CD4-positive, alpha-beta T cell treated with Interleukin-21 for 1 hour (primary cell): ENCODE measurements at regions not wholly inside any gene's neighbourhood (a gene's known extent, or its start where the extent isn't known, plus 50 kb on each side); places are given as distances from the start of the nearest gene placed in this dataset.

Source experiments
- DNase-seq: peaks from one replicate; pipeline ENCODE4 v3.0.0-alpha.2; 2020

DNA sequence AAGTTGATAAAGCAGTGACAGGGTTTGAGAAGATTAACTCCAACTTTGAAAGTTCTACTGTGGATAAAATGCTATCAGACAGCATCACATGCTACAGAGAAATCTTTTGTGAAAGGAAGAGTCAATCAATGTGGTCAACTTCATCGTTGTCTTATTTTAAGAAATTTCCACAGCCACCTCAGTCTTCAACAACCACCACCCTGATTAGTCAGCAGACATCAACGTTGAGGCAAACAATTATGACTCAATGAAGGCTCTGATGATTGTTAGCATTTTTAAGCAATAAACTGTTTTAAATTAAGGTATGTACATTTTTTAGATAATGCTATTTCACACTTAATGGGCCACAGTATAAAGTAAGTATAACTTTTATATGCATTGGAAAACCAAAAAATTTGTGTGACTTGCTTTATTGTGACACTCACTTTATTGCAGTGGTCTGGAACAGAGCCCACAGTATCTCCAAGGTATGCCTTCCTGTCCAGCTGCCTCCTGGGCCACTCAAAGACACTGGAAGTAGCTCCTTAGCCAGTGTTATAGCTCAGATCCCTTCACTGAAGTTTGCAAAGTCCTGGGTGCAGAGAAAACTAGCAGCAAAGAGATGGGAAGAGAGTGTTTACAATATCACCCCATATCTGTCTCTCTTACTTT, 293.1 kb downstream of the ARHGAP12 start:
- no peak for DNase-seq

DNA sequence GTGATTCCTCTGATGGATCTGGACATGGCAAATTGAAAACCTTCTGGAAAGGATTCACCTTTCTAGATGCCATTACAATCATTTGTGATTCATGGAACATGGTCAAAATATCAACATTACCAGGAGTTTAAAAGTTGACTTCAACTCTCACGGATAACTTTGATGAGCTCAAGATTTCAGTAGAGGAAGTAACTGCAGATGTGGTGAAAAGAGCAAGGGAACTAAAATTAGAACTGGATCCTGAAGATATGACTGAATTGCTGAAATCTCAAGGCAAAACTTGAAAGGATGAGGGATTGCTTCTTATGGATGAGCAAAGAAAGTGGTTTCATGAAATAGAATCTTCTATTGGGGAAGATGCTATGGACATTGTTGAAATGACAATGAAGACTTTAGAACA, 293.6 kb downstream of the ARHGAP12 start:
- no peak for DNase-seq

DNA sequence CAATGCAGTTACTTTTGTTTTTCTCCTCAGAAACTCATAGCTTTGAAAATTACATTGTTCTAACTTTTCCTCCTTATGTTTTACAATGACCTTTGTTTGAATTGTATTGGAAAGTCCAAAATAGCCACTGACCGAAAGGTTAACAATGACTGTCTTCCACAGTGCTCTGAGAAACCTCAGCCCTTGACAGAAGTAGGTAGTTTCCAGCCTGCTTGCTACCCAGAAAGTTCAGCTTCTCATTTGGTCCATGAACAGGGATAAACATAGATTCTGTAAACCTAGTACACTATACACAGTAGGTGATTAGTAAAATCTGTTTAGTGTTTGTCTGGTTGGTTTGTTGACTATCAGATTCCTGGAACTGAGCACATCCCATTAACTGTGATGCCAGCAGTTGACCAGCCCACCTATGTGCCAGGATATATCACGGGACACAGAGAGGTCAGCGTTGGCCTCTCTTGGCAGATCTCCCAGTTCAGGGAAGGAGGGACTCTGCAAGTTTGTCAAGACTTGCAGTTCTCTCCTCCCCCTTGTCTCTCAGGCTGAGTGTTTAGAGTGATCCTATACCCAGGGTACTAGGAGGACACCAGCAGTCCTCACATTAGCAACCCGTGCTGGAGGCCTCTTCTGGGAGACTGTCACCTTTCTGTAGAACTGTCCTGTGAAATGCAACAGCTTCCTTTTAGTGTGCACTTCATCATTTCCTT, 297.6 kb downstream of the ARHGAP12 start:
- DNase-seq = no peak

DNA sequence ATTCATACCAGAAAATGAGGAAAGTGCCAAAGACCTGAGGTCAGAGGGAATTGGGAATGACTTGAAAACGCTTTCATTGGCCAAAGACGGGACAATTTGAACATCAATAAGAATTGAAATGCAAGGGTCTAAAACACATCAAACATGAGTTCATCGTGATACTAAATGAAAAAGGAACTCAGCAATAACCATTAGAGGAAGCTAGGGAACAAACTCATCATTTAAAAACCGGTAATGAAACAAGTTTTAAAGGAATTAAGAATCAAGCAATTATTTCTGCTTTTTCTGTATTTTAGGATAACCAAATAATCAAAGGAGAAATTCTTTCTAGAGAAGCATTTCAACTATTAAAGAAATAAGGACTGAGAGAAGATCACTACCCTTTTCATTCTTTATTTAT, 303.1 kb downstream of the ARHGAP12 start:
- DNase-seq = no peak

DNA sequence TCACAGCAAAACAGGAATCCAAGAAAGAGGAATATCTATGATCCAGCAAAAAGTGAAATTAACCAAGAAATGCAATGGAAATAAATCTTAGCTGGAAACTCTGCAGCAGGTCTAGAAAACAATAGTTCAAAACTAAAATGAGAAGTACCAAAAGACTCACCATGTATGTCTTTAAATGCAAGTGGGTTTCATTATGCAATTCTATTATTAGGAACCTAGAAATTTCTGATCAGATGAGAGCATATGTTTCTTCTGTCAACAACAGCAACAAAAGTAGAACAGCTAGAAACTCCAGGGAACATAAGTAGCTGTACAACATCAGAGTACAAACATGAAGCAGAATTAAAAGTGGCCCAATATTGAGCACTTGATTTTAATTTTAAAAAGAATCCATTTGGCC, 304.0 kb downstream of the ARHGAP12 start:
- DNase-seq = no peak

DNA sequence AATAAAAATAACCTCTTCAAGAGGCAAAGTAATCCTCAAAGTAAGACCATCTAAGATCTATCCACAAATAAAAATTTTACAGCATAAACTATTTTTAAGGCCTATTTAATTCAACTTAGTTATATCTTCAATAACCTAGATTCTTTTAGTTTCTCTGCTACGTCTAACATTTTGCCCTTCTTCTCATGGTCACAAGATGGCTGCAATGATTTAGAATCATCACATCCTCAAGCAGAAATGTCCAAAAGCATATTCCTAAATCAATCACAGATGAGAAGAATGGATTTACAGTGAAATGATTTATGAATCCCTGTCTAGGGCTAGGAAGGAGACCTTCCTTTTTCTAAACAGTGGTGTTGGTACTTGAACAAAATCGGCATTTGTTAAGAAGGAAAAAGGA, 304.7 kb downstream of the ARHGAP12 start:
- DNase-seq = no peak

DNA sequence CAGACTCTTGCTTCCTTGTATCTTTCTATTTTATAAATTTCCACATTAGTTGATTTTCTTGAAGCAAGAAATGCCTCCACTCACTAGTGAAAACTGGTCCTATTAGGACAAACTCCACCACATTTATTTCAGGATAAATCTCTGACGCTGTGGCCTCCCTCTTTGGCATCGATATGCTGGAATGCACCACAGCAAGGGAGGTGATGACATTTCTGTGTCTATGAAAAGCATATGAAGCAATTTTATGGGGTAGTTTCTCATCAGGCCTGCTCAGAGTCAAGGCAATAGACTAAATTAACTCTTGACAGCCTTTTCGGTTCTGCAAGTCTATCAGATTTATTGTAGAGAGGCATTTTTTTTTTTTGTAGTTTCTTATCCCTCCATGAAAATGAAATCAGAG, 304.4 kb downstream of the ZEB1 start:
- DNase-seq = no peak

DNA sequence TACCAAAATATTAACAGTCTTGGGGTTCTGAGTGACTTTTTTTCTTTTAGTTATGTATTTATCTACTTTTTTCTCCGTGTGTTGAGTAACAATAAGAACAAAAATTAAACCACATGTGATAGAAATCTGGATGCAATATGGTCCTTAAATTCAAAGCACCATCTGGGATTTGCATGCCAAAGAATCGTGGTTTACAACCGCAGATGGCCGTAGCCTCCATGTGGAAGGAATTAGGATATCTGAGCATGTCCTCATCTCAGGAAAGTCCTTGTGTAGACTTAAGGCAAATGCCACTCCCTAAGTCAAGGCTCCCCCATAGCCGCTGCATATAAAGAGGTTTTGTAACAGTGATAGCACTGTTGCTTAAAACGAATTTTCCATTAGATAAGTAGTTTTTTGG, 304.0 kb downstream of the ZEB1 start:
- no peak for DNase-seq

DNA sequence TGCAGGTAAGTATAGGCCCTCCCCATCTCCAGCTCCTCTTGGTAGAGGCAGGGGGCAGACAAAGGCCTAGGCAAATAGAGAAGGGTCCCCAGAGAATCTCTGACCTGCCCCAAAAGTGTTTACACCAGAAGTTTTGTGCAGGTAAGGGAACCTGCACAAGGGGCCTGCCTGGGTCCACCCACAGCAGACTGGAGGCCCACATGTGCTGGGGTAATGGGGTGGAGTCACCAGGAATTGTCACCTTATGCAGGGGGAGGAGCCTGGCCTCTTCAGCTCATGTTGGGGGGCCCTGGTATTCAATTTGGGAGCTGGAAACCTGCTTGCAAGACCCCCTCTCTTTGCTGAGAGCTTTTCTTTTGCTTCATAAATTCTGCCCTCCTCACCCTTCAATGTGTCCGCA, 302.7 kb downstream of the ZEB1 start:
- DNase-seq = no peak

DNA sequence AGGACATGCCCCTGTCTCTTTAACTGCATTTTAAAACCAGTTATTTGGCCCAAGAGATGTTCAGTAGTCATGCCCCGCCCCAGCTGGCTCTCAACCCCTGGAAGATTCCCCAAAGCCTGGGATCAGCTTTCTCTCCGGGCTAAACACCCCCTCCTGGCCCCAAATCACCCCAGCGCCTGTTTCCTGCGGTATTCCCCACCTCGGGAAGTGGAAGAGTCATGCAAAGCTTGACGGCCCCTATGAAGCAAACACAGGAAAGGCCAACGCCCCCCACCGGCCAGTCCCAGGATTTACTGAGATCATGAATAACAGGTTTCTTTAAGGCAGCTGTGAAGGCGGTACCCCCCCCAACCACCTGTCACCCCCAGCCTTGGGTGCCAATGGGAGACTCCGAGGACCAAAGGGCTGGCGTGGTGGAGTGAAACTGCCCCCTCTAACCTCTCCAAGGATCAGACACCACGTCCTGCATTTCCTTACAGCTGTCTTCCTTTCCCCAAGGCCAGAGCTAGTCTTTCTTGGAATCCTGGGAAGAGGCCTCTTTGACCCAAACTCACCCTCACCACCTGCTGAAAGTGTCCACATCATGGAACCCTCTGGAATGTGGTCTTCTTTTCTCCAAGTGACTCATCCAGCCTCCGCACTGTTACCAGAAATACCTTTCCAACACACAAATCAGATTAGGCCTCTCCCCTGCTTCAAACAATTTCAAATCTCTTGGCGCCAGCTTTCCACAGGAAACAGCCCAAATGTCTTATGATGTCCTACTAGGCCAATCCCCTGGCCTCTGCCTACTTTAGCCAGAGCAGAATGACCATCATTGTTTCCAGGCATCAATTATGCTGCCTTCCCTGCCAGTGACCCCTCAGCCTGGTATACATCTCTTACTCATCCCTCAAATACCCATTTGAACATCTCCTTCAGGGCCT, 301.5 kb downstream of the ZEB1 start:
- no peak for DNase-seq

DNA sequence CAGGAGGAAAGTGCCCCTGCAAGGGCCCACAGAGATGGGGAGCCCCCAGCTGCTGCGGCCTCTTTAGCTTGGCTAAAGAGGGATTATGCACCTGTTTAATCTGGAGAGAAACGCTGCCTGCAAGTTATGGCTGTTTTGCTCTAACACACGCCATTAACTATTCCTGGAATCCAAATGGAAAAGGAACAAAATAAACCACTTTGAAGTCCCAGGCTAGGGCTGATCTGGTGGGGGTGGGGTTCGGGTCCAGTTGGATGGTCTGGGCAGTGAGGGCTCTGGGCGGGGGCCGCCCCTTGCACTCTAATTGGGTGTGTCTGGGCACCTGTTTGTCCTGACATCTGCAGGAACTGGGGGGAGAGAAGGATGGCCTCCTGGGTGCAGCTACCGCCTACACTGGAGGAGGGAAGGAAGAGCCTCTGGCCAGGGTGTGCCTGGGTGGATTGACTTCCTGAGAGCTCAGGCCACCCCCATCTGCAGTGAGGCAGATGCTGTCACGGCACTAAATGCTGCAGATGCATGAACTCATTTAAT, 300.6 kb downstream of the ZEB1 start:
- DNase-seq = no peak

DNA sequence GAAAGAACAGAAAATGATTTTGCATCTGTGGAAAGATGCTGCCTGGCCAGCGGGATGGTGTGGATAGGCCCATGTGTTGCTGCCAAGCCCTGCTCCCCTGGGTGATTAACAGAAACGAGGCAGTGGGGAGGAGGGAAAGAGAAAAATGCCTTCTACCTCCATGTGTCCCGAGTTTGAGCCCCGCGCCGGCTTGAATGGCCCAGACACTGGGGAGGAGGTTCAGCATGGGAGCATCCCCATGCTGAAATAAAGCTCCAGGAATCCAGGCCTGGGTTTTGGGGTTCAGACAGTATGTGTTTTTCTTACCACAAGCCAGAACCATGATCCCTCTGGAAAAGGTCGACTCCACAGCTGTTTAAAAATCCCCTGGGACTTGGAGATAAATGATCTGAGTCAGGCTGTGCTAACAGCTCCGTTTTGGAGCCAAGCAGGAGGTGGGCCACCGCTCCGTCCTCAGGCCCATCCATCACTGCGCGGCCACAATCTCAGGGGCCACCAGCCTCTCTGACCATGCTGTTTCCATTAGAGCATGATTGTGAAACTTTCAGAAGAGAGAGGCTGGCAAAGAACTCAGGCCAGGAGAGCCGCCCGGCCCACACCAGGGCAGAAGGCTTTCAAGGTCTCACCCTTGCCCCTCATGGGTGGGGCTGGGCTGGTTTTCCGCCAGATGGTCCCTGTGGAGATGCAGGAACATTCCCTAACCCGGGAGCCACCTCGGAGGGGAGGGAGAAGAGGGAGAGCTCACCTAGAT, 299.7 kb downstream of the ZEB1 start:
- DNase-seq = no peak

DNA sequence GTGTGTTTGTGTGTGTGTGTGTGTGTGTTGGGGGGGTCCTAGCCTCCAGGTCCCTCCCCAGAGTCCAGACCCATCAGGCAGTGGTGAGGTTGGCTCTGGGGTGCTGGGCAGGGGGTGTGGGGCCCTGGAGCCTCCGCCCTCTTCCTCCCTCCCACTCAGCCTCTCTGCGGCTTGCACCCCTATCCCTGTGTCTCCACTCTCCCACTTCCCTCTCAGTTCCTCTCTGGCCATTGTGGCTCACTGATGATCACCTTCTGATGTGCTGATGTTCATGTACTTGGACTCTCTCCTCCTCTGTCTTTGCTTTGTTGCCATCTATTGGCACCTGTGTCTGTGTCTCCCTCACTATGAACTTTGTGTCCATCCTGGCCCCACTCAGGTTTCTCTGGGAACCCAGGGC, 298.7 kb downstream of the ZEB1 start:
- DNase-seq = no peak

DNA sequence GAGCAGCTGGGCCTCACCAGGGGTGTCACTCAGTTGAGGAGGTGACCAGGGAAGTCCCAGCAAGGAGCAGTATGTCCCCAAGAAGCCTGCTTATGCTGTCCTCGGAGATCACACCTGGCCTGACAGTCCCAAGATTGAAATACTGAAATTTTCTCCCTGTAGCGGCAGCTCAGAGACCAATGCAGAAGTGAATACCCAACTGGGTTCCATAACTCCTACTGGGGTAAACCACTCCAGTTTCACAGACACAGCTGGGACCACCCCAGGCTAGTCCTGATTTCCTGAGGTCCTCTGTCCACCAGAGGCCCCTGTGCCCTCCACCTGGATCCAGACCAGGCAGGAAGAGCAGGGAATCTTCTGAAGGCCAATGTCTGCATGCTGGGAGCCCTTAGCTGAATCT, 298.1 kb downstream of the ZEB1 start:
- no peak for DNase-seq

DNA sequence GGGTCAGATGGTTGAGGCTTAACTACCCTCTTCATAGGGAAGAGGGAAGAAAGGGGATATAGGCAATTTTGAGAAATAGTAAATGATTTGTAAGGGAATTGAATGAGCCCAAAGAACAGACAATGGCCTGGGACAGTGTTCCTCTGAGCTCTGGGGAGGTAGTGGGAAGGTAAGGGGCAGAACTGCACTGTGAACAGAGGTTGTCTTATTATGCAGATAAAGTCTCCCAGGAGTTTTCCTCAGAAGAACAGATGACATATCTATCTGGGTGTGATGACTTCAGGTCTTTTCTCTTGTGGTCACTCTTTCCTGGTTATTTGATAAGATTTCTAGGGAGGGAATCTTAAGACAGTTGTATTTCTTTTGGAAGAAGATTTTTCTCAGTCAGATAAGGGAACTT, 296.1 kb downstream of the ZEB1 start:
- DNase-seq = no peak

DNA sequence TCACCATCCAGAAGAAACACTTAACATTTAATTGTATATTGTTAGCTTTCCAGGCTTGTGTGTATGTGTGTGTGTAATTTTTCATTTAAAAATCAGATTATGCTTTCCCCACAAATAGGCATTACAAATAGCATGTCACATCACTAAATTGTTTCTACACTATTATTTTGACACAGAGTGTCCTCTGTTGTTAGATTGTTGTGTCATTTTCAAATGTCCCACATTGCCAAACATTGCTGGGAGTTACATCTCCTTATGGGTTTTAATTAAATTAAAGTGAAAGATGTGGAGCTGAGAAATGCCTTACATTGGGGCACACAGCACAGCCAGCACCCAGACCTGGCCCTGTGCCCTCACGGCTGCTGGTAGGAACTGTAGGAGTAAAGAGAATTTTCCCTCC, 295.6 kb downstream of the ZEB1 start:
- no peak for DNase-seq

DNA sequence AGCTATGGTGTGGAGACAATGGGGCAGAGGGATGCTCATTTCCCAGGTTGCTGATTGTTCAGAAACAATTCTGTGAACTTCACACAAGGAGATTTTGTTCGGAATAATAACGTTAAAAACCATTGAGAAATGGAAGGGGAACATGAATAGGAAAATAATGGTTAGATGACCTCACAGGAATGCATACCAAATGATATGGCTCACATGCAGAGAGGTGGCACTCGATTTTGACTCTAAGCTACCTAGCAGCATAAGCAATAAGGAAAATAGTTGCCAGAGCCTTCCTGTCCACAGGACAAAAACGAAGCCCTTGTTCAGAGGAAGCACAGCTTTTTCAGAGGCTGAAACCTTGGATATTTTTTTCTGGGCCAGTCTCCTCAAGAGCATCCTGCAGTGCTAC, 293.1 kb downstream of the ZEB1 start:
- DNase-seq = no peak

DNA sequence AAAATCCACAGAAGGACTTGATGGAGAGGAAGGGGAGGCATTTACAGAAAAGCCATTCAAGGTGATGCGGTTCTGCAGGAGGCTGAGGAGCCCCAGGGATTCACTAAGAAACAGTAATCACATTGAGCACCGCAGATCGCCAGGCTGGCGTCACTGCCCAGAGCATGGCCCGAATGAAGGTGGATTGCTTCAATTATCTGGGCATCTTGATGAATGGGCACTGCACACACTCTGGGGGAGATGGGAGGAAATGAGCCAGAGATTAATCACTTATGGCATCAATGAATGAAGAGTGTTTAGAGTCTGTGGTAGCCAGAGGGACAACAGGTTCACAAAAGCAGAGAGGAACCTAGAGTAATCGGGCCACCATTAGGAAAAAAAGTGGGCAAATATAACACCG, 292.1 kb downstream of the ZEB1 start:
- no peak for DNase-seq

DNA sequence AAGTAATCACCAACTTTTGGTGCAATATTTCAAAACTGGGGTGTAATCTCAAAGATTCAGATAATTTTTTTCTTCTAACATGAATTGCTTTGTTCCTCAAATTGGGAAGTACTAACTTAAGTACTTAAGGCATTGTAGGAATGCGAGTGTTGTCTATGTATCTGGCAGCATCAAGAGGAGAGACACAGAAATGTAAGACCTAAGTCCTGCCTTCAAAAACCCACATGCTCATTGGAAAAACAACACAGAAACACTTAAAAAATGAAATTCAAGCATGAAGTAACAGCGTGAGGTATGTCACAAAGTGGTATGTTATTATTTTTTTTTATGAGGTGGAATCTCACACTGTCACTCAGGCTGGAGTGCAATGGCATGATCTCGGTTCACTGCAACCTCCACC, 288.5 kb downstream of the ZEB1 start:
- DNase-seq = no peak

DNA sequence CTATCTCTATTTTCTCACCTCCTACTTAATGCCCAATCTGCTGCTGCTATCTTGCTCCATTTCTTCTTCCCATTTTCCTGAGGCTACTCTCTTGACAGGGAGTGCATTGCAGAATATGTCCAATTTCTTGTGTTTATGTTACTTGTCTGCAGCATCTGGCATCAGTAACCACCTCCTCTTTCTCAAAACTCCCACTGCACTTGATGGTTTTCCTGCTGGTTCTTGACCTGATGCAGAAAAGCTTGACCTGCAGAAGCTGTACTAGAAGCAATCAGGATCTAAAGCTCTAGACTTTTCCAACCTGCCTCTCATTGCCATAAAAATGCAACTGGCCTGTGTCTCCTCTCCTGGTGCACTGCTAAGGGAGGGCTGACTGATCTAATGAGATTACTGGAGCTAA, 287.8 kb downstream of the ZEB1 start:
- DNase-seq = no peak

DNA sequence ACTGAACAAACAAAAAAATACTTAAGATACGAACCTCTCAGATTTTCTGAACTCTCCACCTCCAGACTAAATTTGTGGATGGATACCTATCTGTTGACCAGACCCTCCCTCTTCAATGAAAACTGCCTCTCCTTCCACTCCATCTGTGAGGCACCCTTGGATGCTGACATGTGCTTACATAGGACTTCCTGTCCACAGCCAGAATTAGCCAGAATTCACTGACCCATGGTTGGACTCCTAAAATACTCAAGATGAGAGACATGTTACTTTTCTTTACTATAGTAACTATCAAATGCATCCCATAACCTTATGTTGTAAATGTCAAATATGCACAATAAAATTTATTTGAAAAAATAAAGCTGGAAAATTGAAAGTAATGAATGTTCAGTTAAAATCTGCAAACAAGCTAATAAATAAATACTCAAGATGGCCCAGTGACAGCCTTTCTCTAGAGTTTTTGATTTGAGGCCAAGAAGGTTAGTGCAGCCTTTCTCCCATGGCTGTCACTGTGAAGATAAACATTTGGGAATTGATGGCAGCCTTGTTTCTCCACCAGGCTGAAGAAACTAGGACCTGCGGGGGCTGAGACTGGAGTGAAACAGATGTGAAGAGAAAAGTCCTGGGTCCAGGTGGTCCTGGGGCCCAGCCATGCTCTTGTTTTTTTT, 287.0 kb downstream of the ZEB1 start:
- no peak for DNase-seq

DNA sequence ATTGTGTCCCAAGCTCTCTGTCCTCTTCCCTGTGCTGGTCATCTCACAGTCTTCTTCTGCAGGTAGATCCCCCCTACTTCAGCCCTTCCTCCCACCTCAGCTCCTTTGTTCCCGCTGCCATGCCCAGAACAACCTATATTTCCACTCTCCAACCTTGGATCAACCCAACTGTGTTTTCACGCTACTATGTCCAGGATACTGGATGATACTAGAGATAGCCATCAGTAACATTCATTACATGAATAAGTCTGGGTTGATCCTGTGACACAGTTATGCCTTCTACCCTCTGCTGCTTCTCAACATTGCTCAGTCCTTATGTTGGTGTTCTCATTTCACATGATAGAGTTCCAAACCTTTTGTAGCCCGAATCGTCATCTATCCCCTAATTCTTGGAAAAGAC, 286.4 kb downstream of the ZEB1 start:
- no peak for DNase-seq
